H1 (cell line): ENCODE measurements at regions not wholly inside any gene's neighbourhood (a gene's known extent, or its start where the extent isn't known, plus 50 kb on each side); places are given as distances from the start of the nearest gene placed in this dataset.

ENCODE experiments used
- CBX5 ChIP-seq: fragments of 300-800, 300-1000 bp; sonication (generic); IDR thresholded peaks from 2 replicates; pipeline ENCODE4 v1.7.1; 2016; ENCODE audit warnings: antibody characterized with exemption, low read length, low read depth
- CHD1 ChIP-seq: IDR thresholded peaks from 2 replicates; pipeline ENCODE4 v1.6.1; 2012; ENCODE audit warnings: low read depth, low read length, improper control_type of control experiment
- CHD2 ChIP-seq: IDR thresholded peaks from 2 replicates; pipeline ENCODE4 v1.6.1; 2012; ENCODE audit warnings: low read length, improper control_type of control experiment
- CHD7 ChIP-seq: fragments of 300-600 bp; sonication (generic); IDR thresholded peaks from 2 replicates; pipeline ENCODE4 v1.7.1; 2012; ENCODE audit warnings: low read length, moderate library complexity, mild to moderate bottlenecking, inconsistent platforms; ENCODE audit not compliant: insufficient replicate concordance
- GTF2F1 ChIP-seq: IDR thresholded peaks from 2 replicates; pipeline ENCODE4 v1.6.1; 2012; ENCODE audit warnings: low read depth, low read length, improper control_type of control experiment, borderline replicate concordance
- PHF8 ChIP-seq: fragments of 200-600 bp; sonication (generic); conservative IDR thresholded peaks from 2 replicates; pipeline ENCODE4 v1.7.1; 2012; ENCODE audit warnings: low read depth, mild to moderate bottlenecking, inconsistent platforms, low read length, moderate library complexity
- POLR2A ChIP-seq, 2 experiments: IDR thresholded peaks; 1 replicate in 1 of 2; 2 replicates in 1 of 2; pipeline ENCODE4 v1.6.1; 2011; ENCODE audit warnings: low read depth in 2 of 2, low read length in 2 of 2, mild to moderate bottlenecking in 2 of 2; ENCODE audit errors: control extremely low read depth in 1 of 2
- RBBP5 ChIP-seq: IDR thresholded peaks from 2 replicates; pipeline ENCODE4 v1.7.1; 2012; ENCODE audit warnings: low read depth, mild to moderate bottlenecking, inconsistent platforms, low read length, moderate library complexity, borderline replicate concordance

- no peak for TF ChIP-seq CHD7
- TF ChIP-seq RBBP5 = no peak
- no peak for TF ChIP-seq POLR2A (IDR thresholded peaks at IDR 0.05; ENCODE audit: control extremely low read depth in 1 of 2, low read depth in 2 of 2, low read length in 2 of 2)
- no peak for TF ChIP-seq GTF2F1
- no peak for TF ChIP-seq PHF8
- no peak for TF ChIP-seq CHD2
- TF ChIP-seq CHD1 = no peak
- TF ChIP-seq CBX5 = no peak
Observed at GRCh38 chr14:56491299-56492285, 88.0 kb upstream of the TMEM260 start (continued).
